ENCODE measurements at regions not wholly inside any gene's neighbourhood (a gene's known extent, or its start where the extent isn't known, plus 50 kb on each side); places are given as distances from the start of the nearest gene placed in this dataset.

GRCh38 chr14:38589747-38590350, 334.0 kb upstream of the CLEC14A start:
- H3K27me3 ChIP-seq (ENCODE audit: control insufficient read depth in 1 of 2, insufficient read depth in 2 of 2, low read length in 2 of 2), result no peaks in the 10 kb centered on the region
- H3K9me3 ChIP-seq (ENCODE audit: low read length), result no peaks in the 10 kb centered on the region
- POLR2A ChIA-PET, result no interaction called here
- FAIRE-seq (no peak), ATAC-seq (no peak), DNase-seq (ENCODE audit: low spot score) (no peak)
- in situ Hi-C loops (cut with HindIII; ENCODE audit: extremely low pct_ligation_motif_present, low pct_unique_long_range_greater_than_20kb) (no loop called here), intact Hi-C loops (cut with micrococcal nuclease; ENCODE audit: unreplicated experiment) (no loop called here)
- H3K79me2 ChIP-seq (ENCODE audit: insufficient read depth, low read length), result no peaks in the 10 kb centered on the region
- no peaks in the 10 kb centered on the region for H3K36me3 ChIP-seq (replicated peaks in 1 of 2; ENCODE audit: control insufficient read depth in 1 of 2, insufficient read depth in 2 of 2, low read length in 2 of 2)
- no peak overlapping the region for H3K4me3 ChIP-seq (replicated peaks in 1 of 3; ENCODE audit: insufficient read depth in 1 of 3, low read depth in 2 of 3, low read length in 3 of 3)
- H2AFZ ChIP-seq (ENCODE audit: low read length), result no peak overlapping the region
- no peak overlapping the region for H3K4me2 ChIP-seq (ENCODE audit: low read depth, low read length)
- CTCF ChIA-PET (ENCODE audit: low intra/inter-chr PET ratio, low total read pairs), result no interaction called here
- TF ChIP-seq IRF9 (CRISPR knock-in tag; IDR thresholded peaks at IDR 0.05; ENCODE audit: borderline replicate concordance), result no peak
- peak; percentile 93 for TF ChIP-seq PCBP2 (optimal IDR thresholded peaks at IDR 0.05; ENCODE audit: low read depth, low read length, poor library complexity, severe bottlenecking)
- peak; percentile 86 for TF ChIP-seq HNRNPK (IDR thresholded peaks at IDR 0.05; ENCODE audit: low read depth, low read length, poor library complexity, severe bottlenecking)
- no TSS peak for BruUV-seq (replicated peaks)
- no peaks in the 10 kb centered on the region for H3K4me1 ChIP-seq (ENCODE audit: insufficient read depth, low read length)
- WGBS (ENCODE audit: low lambda C conversion rate), result 81% methylated on average over 3 of the region's 3 CpGs
- no peak overlapping the region for H3K9ac ChIP-seq (ENCODE audit: insufficient read depth, low read depth, low read length)
- H4K20me1 ChIP-seq (ENCODE audit: insufficient read depth, low read length), result no peaks in the 10 kb centered on the region
- no peak overlapping the region for H3K27ac ChIP-seq (ENCODE audit: extremely low read length, insufficient read depth, low read length)

DNA sequence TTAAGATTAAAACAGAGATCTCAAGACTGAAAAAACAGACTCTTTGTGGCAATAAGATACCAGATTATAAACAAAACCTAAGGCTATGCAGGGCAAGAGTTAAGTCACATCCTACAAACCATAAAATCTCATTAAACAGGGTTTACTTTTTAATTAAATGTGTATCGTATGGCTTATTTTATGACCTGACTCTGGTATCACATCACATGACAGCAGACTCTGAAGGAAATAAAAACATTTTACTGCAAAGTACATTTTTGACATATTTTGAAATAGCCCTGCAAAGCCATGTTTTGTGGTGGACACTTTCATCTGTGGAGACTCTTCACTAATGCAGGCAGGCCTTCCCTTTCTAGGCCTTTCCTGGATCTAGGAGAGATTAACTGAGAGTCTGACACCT, 327.6 kb upstream of the CLEC14A start:
- no peaks in the 10 kb centered on the region for H3K36me3 ChIP-seq (replicated peaks in 1 of 2; ENCODE audit: control insufficient read depth in 1 of 2, insufficient read depth in 2 of 2, low read length in 2 of 2)
- FAIRE-seq (no peak), DNase-seq (ENCODE audit: low spot score) (no peak), ATAC-seq (no peak)
- no peak overlapping the region for H2AFZ ChIP-seq (ENCODE audit: low read length)
- no peak overlapping the region for H3K27ac ChIP-seq (ENCODE audit: extremely low read length, insufficient read depth, low read length)
- in situ Hi-C loops (cut with HindIII; ENCODE audit: extremely low pct_ligation_motif_present, low pct_unique_long_range_greater_than_20kb), result no loop called here
- H3K4me3 ChIP-seq (replicated peaks in 1 of 3; ENCODE audit: insufficient read depth in 1 of 3, low read depth in 2 of 3, low read length in 3 of 3), result no peak overlapping the region
- intact Hi-C loops (cut with micrococcal nuclease; ENCODE audit: unreplicated experiment), result no loop called here
- H4K20me1 ChIP-seq (ENCODE audit: insufficient read depth, low read length), result no peaks in the 10 kb centered on the region
- no peak overlapping the region for H3K4me2 ChIP-seq (ENCODE audit: low read depth, low read length)
- no peaks in the 10 kb centered on the region for H3K9me3 ChIP-seq (ENCODE audit: low read length)
- no peaks in the 10 kb centered on the region for H3K4me1 ChIP-seq (ENCODE audit: insufficient read depth, low read length)
- no peaks in the 10 kb centered on the region for H3K27me3 ChIP-seq (ENCODE audit: control insufficient read depth in 1 of 2, insufficient read depth in 2 of 2, low read length in 2 of 2)
- POLR2A ChIA-PET, result no interaction called here
- 70% methylated on average over 1 of the region's 1 CpG for WGBS (ENCODE audit: low lambda C conversion rate)
- TF ChIP-seq ZFP90 (CRISPR knock-in tag; IDR thresholded peaks at IDR 0.05; ENCODE audit: borderline replicate concordance), result 0 out of 2 replicates have a peak, but pooled peaks have one; percentile 26
- TF ChIP-seq HNRNPH1 (optimal IDR thresholded peaks at IDR 0.05; ENCODE audit: low read depth, low read length), result no peak
- TF ChIP-seq ZNF264 (CRISPR knock-in tag; IDR thresholded peaks at IDR 0.05), result 0 out of 2 replicates have a peak, but pooled peaks have one; percentile 13
- no peak for TF ChIP-seq MTA3 (CRISPR knock-in tag; IDR thresholded peaks at IDR 0.05)
- no peak overlapping the region for H3K9ac ChIP-seq (ENCODE audit: insufficient read depth, low read depth, low read length)
- no peaks in the 10 kb centered on the region for H3K79me2 ChIP-seq (ENCODE audit: insufficient read depth, low read length)
- CTCF ChIA-PET (ENCODE audit: low intra/inter-chr PET ratio, low total read pairs), result no interaction called here
- BruUV-seq (replicated peaks), result no TSS peak

Data from HepG2 (cell line).